NCI-H2107 treated with DMSO at 0.1 percent for 48 hours (cell line): ENCODE measurements at regions not wholly inside any gene's neighbourhood (a gene's known extent, or its start where the extent isn't known, plus 50 kb on each side); places are given as distances from the start of the nearest gene placed in this dataset.
"Not testable (repeated sequence)": the region's sequence is repeated elsewhere in the genome, so short reads cannot be mapped to it uniquely, and the experiment has no call there.

Experiments used
- DNase-seq: peaks from one replicate; lab custom pipeline; 2025; ENCODE audit not compliant: unreplicated experiment; lab: John Stamatoyannopoulos, UW

DNA sequence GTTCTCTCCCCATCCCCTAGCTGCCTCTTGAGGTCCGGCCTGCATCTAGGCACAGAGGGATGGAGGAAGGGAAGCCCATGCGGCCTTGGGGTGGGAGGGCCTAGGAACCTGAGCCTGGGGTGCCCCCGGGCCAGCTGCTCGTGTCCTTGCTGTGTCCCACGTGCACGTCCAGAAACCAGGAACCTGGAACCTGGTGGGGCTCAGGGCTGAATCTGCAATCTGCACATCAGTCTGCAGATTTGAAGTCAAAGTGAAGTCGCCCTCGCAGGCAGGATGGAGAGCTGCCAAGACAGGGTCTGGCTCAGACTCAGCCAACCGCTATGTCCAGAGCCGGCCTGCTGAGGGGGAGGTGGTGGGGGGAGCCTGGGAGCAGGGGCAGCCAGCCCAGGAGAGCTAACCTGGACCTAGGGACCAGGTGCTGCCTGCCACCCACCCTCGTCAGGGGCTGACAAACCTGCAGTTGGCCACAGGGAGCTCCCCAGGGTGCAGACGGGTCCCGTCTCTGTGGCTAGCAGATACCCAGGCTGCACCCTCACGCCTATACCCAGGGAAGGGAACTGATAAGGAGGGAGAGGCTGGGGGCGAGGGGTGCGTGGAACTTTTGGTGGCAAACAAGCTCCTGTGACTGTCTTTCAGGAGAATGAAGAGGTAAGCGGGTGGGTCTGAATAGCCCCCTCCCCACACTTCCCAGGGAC is 103.5 kb upstream of the SIMC1 start:
- no peak for DNase-seq

DNA sequence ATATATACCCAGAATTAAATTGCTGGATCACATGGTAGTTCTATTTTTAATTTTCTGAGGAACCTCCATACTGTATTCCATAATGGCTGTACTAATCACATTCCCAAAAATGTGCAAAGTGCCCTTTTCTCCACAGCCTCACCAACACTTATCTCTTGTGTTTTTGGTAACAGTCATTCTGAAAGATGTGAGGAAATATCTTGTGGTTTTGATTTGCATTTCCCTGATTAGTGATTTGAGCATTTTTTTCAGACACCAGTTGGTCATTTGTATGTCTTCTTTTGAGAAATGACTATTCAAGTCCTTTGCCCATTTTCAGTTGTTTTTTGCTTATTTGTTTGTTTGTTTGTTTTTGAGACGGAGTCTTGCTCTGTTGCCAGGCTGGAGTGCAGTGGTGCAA is 98.1 kb upstream of the SIMC1 start:
- DNase-seq: not testable (repeated sequence)

DNA sequence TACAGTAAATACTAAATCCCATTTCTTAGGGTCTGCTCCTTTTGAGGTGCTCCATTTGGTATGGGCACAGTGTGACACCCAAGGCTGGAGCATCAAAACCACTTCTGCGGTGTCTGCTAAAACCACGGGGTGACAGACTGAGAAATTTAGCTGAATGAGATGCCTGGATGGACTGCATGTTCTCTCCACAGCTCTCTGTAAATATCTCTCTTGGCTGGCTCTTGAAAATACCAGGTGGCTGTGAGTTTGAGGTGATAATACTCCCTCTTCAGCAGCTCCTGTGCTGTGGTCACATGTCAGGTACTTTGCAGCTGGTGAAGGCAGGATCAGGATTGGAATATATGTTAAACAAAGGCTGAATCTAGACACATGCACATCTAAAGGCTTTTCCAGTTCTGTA is 93.7 kb upstream of the SIMC1 start:
- no peak for DNase-seq

DNA sequence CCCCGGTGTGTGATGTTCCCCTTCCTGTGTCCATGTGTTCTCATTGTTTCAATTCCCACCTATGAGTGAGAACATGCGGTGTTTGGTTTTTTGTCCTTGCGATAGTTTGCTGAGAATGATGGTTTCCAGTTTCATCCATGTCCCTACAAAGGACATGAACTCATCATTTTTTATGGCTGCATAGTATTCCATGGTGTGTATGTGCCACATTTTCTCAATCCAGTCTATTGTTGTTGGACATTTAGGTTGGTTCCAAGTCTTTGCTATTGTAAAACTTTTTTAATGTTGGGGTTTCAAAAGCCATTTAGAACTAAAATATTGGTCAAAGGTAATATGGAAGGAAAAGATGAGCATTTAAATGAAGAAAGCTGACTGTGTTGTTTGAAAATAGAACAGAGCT is 88.3 kb upstream of the SIMC1 start:
- DNase-seq: not testable (repeated sequence)

DNA sequence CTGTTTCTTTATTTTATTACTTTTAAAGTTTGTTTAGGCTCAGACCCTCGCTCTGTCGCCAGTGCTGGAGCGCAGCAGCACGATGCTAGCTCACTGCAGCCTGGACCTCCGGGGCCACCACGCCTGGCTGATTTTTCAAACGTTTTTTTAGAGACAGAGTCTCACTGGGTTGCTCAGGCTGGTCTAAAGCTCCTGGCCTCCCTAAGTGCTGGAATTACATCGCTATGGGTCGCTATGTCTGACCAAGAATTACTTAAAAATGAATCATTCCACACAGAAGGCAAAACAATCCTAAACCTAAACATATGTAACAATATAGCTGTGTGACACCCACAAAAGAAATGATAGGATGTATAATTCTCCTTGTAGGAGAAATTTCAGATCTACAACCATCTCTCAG is 86.9 kb upstream of the SIMC1 start:
- DNase-seq: no peak

DNA sequence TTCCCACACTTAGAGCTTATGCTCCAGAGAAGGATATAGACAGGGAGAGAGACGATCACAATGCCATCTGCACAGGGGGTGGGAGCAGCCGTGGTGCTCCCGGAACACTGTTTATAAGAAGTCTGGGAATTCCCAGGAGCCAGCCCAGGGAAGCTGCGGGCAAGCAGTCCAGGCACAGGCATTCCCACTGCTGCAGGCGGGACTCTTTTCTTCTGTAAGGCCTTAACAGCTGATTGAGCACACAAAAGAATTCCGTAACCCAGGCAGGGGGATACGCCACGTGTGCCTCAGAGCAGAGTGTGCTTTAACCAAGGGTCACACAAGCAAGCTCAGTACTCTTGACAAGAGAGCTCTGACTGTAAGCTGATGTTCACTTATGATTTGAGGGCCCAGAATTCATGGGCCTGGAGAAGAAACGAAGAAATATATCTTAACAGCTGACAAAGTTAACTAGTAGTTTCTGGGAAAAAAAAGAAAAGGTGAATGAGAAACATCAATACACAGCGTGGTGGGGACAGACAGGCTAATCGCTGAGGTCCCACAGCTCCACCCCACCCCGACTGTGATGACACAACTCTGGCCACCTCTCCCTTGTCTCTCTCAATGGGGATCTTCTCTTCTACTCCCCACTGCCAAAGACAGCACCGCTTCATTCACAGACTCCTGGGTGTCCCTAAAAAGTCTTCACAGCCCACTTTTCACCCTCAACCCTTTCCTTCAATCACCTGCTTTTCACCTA is 85.9 kb upstream of the SIMC1 start:
- no peak for DNase-seq

DNA sequence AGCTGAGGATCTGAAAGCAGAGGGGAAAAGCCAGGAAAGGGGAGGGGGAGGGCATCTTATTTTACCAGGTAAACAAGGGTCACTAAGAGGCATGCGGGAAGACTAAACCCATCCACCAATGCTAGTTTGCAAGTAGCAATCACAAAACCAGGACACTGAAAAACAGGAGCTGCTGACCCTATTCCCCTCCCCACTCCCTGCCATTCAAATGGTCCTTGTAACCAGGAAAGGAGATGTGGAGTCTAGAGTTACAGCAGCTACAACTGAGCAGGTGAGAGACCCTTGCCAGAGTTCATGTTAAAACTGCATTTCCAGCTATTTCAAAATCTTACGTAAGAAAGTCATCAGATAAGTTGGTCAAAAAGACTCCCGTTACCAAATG is 85.3 kb upstream of the SIMC1 start:
- DNase-seq: no peak

DNA sequence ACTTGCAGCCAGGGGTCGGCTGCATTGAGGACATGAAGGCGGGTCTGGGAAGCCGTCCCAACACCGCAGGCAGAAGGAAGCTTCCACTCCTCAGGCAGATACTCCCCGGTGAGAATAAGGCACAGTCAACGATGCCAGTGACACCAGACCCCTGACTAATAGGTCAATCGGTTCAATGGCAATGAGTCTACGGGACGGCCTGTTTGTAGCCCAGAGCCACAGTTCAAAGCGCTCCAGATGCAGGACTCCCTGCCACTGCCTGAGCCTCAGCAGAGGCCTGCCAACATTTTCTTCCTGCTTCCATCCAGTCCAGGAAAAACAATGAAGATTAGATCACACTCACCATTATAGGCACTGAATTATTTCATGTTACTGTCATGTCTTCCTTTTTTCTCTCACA is 84.5 kb upstream of the SIMC1 start:
- no peak for DNase-seq

DNA sequence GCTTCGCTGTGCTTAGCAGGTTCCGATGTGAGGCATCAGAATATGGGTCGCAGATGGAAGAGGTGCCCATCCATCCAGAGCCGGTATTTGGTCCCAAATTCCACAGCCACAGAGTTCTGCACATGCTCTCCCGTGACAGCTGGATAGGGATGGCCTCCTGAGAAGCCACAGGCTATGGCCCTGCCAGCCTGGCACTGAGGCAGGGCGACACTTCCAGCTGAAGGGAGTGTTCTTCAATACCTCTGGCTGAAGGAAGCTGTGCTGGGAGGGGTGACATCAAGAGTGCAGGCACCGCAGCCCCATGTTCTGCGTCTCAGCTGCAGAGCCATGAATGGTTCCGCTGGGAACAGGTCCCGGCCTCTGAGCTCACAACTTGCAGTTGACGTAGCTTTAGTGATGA is 83.4 kb upstream of the SIMC1 start:
- no peak for DNase-seq

DNA sequence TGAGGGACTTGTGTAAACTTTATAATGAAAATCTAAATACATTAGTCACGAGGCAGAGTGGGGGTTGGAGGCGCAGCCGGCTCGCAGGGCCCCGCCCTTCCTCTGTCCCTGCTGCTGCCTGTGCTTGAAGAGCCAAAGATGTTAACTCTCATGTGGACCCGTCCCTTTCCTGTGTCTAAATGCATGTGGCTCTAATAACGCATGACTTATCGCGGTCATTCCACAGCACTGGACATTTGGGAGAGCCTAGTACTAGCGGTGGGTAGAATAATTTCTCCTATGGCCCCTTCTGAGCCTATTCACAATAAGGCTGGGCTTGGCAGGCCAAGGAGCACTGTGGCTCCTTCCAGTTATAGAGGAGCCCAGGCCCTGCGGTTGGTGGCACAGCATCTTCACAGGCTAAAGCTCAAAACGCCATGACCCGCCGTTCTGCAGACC is 82.3 kb upstream of the SIMC1 start:
- DNase-seq: no peak

DNA sequence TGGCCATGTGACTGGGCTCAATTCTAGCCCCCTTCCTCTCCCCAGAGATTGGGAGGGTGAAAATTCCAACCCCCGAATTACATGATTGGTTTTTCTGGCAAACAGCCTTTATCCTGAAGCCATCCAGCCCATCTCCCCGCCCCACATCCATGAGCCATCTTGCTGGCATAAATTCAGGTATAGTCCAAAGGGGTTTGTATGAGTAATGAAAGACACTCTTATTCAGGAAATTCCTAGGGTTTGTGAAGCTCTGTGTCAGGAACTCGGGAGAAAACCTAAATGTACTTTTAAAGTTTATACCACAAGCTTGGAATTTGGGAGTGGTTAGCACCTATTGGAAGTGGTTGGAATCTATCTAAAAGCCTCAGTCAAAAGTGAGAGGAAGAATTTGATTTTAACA is 80.6 kb upstream of the SIMC1 start:
- DNase-seq: no peak

DNA sequence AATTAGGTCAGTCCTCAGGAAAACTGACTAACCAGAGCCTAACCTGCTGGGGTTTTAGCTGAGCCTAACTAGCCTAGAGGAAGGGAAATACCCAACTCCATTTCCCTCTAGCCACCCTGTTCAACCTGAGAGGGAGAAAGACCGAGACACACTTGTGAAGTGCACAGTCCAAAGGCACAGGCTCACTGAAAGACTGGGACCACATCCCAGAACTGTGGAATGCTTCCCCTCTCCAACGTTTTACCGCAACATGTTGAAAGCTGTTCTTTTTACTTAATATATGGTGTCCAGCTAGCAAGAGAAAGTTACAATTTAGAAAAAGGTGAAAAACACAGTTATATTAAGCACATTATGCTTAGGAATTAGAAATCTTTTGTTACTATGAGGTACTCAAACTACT is 76.8 kb upstream of the SIMC1 start:
- no peak for DNase-seq

DNA sequence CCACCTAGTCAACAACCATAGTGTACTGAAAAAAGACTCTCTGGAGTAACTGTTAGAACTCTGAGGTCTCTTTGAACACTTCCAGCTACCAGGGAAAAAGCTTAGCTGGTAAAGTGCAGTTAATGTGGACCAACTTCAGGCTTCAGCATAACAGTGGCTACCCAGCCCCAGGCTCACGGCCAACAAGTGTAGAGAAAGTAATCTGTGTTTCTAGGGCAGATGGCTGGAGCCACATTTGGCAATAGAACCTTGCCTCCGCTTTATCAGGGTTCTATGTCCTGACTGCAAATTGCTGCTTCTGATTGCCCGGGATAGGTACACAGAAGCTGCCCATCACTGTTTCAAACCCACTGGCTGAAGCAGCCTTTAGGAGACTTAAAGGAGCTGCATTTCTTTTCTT is 76.0 kb upstream of the SIMC1 start:
- DNase-seq: no peak

DNA sequence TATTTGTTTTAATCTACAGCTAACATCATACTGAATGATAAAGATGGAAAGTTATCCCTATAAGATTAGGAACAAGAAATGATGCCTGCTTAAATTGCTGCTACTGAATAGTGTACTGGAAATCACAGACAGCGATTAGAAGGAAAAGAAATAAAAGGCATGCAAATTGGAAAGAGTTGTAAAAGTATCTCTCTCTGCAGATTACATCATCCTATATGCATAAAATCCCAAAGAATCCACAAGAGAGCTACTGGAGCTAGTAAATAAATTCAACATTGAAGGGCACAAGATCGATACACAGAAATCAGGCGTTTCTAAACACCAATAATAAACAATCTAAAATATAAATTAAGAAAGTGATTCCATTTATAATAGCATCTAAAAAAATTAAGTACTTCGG is 75.3 kb upstream of the SIMC1 start:
- no peak for DNase-seq

DNA sequence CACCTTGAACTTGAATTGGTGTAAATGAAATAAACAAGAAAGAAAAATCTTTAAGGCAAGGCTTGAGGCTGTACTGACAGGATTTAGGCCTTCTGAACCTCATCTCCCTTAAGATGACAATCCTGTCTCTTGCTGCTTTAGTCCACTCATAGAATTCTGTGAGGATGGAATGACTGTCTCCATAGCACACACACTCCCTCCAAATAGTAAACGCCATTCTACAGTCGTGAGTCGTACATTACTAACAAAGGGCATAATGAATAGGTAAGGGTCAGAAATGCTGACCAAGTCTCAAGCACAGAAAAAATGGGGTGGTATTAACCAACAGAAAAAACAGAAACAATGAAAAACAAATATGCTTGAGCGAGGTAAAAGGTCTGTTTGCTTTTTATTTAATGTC is 71.8 kb upstream of the SIMC1 start:
- no peak for DNase-seq

DNA sequence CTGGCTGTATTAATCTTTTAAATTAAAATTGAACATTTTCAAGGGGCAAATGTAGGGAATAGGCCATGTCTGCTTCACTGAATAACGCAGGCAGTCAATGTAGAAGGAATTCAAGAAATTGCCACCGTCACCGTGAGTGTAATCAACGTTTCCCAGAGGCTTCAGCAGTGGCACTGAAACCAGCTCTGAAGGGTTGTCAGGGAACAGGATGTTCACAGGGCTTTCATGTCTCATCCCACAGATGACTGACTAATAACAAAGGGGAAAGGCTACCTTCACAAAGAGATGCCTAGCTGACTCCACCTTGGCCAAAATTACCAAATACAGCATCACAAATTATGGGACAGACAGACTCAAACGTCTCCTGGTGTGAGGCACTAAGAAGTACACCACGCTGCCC is 70.4 kb upstream of the SIMC1 start:
- no peak for DNase-seq

DNA sequence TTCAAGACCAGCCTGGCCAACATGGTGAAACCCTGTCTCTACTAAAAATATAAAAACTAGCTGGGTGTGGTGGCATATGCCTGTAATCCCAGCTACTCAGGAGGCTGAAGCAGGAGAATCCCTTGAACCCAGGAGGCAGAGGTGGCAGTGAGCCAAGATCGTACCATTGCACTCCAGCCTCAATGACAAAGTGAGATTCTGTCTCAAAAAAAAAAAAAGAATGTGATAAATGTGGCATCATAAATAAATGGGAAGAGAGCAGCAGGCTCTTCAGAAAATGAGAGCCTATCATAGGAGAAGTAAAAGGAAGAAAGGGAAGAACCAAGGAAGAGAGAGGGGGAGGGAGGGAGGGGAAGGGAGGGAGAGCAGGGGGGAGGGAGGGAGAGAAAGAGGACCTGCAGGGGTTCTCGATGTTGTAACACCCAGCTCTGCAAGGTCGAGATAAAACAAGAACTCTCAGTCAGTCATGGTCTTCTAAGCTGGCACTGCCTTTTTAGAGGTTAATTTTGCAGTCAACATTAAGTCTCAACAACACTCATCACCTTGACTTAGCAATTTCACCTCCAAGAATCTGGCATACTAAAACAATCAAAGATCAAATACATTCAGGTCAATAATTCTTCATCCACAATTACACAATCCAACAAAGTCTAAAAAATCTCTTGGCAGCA is 68.7 kb upstream of the SIMC1 start:
- DNase-seq: no peak

DNA sequence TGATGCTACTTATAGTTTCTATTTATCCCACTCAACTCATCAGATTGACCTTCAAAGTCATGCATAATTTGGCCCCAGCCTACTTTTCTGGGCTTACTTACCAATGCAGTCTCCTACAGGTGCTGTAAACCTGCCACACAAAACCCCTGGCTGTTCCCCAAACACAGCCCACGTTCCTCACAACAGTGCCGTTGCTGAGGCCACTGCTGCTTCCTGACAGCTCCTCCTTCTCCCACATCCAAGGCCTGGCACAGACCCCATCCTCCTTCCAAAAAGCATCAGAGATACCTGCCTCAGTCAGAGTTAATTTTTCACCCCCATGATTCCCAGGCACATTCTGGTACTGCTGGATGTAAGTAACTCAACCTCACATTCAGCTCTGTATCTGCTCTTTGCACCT is 68.1 kb upstream of the SIMC1 start:
- DNase-seq: no peak

DNA sequence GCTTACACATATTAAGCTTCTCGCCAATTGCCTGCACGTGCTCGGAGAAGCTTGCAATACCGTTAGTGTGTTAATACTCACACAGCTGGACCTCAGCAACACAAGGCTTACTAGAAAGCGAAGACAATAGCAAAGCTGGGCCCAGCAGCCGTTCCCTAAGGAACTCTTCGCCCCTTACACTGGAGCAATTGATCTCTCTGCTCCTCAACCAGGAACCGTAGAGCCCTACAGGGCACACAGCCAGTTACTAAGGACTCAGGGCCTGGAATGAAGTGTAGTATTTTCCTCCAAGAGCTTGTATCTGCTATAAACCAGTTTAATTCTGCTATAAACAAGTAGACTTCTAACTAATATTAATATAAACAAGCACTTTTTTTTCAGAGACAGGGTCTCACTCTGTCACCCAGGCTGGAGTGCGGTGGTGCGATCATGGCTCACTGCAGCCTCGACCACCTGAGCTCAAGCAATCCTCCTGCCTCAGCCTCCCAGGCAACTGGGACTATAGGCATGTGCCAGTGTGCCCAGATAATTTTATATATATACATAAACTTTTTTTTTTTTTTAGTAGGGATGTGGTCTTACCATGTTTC is 67.0 kb upstream of the SIMC1 start:
- no peak for DNase-seq

DNA sequence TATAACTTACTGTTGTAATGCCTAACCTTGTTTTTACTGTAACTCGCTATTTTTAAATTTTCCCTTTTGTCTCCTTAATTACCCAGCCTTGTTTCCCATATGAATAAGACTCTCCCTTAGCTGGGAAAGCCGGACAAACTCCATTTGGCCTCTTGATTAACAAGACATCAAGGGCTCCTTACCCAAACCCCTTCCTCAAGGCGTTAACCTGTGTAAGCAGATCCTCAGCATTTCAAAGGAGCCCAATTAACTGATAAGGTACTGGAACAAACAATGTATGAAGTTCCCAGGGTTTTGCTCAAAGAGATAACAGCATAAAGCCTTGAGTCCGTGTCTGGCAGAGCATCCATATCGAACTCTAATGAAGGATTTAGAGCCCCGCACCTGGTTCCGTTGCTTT is 66.0 kb upstream of the SIMC1 start:
- no peak for DNase-seq

DNA sequence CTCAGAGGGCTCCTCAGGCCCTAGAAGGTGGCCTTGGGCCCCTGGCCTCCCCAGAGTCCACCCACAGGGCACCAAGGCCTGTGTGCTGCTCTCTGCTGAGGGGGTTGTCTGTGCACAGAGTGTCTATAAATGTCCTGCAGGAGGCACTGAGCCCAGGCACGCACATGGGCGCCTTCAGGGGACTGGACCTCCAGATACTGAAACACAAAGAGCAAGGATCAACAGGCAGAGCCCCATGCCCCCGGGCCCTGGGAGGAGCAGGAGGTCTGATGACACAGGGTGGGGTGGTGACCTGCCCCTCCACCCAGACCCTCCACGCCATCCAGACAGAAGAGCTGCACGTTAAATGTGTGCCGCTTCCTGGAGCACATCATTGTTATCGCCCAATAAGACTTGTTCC is 64.6 kb upstream of the SIMC1 start:
- DNase-seq: no peak
